MCF 10A (cell line): ENCODE measurements at regions not wholly inside any gene's neighbourhood (a gene's known extent, or its start where the extent isn't known, plus 50 kb on each side); places are given as distances from the start of the nearest gene placed in this dataset.

ENCODE experiments used
- BruUV-seq: library from RNA; stranded (reverse); fragments of 400-500 nt; replicated peaks from 2 replicates; lab custom pipeline; 2021; lab: Mats Ljungman, UMichigan
- CTCF ChIA-PET: fragments of 300-600 bp; sonication (Branson Sonifier 250); formaldehyde crosslinking; extraction: SDS; loops from one replicate; lab custom pipeline; 2021; ENCODE audit warnings: antibody characterized with exemption, inconsistent platforms; lab: Yijun Ruan, JAX
- POLR2A ChIA-PET: fragments of 300-600, 350-650 bp; sonication (Branson Sonifier 250); formaldehyde crosslinking; extraction: SDS; loops from one replicate; lab custom pipeline; 2020; ENCODE audit warnings: antibody characterized with exemption, inconsistent platforms; lab: Yijun Ruan, JAX
- DNase-seq: peaks from one replicate; pipeline ENCODE4 v3.0.0-alpha.2; 2018; ENCODE audit not compliant: unreplicated experiment
- H3K27ac Mint-ChIP-seq: one replicate; pipeline ENCODE4 v1.8.0; 2022; ENCODE audit warnings: mild to moderate bottlenecking, low read depth, mixed read lengths; ENCODE audit not compliant: unreplicated experiment
- H3K27me3 Mint-ChIP-seq: one replicate; pipeline ENCODE4 v1.8.0; 2022; ENCODE audit warnings: mixed read lengths; ENCODE audit not compliant: insufficient read depth, unreplicated experiment
- H3K36me3 Mint-ChIP-seq: one replicate; pipeline ENCODE4 v1.8.0; 2022; ENCODE audit warnings: mild to moderate bottlenecking, moderate library complexity, mixed read lengths; ENCODE audit not compliant: insufficient read depth, unreplicated experiment
- H3K4me1 Mint-ChIP-seq: one replicate; pipeline ENCODE4 v1.8.0; 2022; ENCODE audit warnings: mixed read lengths; ENCODE audit not compliant: insufficient read depth, unreplicated experiment
- H3K4me3 Mint-ChIP-seq: one replicate; pipeline ENCODE4 v1.8.0; 2022; ENCODE audit warnings: mild to moderate bottlenecking, moderate library complexity, mixed read lengths; ENCODE audit not compliant: unreplicated experiment
- H3K9me3 Mint-ChIP-seq: one replicate; pipeline ENCODE4 v1.8.0; 2022; ENCODE audit warnings: mixed read lengths; ENCODE audit not compliant: unreplicated experiment
- intact Hi-C: fragments of 100-400 bp; cut with micrococcal nuclease; formaldehyde crosslinking; loops from 2 replicates; pipeline ENCODE4 v1.14.1; 2022
- TF ChIP-seq, protein P1 (sequence below): fragments of 200-600 bp; IDR thresholded peaks from one replicate; pipeline ENCODE4 v1.8.0; 2022; ENCODE audit warnings: antibody characterized with exemption, mild to moderate bottlenecking; ENCODE audit not compliant: unreplicated experiment

DNA sequence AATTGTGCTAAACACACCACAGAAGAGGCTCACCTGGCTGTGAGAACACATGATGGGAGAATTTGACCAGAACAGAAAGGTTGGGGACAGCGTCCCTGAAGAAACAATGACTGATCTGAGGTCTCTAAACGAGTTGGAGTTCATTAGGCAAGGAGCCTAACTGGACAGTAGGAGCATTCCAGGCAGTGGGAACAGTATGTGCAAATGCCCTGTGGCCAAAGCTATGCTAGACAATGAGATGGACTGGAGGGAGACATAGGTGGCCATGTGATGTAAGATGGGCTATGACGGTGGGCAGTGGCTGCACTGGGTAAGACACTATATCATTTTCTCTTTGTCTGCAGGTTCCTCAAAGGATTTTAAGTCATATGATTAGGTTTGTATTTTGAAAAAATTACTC is 95.1 kb upstream of the ARAP3 start:
- H3K27me3 Mint-ChIP-seq, result peaks cover 10% of the 10 kb centered on the region
- ChIA-PET CTCF (no interaction called here), POLR2A (no interaction called here)
- H3K4me3 Mint-ChIP-seq, result no peak overlapping the region
- peaks cover 25% of the 10 kb centered on the region for H3K4me1 Mint-ChIP-seq
- H3K27ac Mint-ChIP-seq, result no peak overlapping the region
- H3K9me3 Mint-ChIP-seq, result no peaks in the 10 kb centered on the region
- TF ChIP-seq, protein P1, sequence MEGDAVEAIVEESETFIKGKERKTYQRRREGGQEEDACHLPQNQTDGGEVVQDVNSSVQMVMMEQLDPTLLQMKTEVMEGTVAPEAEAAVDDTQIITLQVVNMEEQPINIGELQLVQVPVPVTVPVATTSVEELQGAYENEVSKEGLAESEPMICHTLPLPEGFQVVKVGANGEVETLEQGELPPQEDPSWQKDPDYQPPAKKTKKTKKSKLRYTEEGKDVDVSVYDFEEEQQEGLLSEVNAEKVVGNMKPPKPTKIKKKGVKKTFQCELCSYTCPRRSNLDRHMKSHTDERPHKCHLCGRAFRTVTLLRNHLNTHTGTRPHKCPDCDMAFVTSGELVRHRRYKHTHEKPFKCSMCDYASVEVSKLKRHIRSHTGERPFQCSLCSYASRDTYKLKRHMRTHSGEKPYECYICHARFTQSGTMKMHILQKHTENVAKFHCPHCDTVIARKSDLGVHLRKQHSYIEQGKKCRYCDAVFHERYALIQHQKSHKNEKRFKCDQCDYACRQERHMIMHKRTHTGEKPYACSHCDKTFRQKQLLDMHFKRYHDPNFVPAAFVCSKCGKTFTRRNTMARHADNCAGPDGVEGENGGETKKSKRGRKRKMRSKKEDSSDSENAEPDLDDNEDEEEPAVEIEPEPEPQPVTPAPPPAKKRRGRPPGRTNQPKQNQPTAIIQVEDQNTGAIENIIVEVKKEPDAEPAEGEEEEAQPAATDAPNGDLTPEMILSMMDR, result no peak
- BruUV-seq, result no TSS peak
- H3K36me3 Mint-ChIP-seq, result no peaks in the 10 kb centered on the region
- DNase-seq, result no peak
- intact Hi-C loops, result no loop called here

DNA sequence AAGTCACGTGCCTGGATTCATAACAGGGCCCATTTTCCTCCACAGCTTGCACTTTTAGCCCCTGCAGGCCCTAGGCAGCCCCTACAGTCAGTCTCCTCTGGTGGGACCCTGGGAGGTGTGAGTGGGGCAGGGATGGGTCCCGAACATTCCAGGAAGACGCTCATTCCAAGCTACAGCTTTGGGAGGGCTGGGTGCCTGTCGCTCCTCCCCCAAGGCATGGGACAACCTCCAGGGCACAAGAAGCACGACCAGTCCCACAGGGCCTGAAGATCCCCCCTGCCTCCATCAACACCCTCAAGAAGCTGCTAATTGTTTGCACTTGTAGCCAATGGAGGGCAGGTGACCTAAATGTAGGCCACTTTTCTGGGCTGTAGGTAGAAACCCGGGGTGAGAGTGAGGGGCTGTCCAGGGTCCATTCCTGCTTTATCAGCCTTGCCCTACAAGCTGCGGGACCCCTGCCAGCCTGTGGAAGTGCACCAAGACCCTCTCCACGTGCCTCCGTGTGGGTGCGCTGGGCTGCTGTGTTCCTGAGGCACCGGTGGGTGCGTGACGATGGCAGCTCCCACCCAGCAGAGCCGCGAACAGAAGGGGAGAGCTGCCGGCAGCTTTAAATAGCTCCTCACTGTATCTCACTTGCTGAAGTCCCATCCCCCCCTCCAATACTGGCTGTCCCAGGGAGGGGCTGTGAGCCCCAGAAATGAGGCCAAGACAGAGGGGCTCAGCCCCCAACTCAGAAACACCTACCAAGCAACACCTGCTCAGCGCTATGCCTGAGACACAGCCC is 91.9 kb upstream of the ARAP3 start:
- H3K4me1 Mint-ChIP-seq, result peaks cover 13% of the 10 kb centered on the region
- H3K27me3 Mint-ChIP-seq, result peaks cover 18% of the 10 kb centered on the region
- no peak overlapping the region for H3K4me3 Mint-ChIP-seq
- ChIA-PET POLR2A (interaction anchor here (0.8 kb wide), 1 partner anchor 8 kb away, joined by 3 read pairs; no protein-coding TSS in a partner anchor), CTCF (interaction anchor here (0.5 to 0.8 kb wide), 4 partner anchors 23 to 1141 kb away, joined by 3 to 4 read pairs (median 3); partner anchors contain the start of gene CD14)
- no peaks in the 10 kb centered on the region for H3K36me3 Mint-ChIP-seq
- H3K27ac Mint-ChIP-seq, result no peak overlapping the region
- H3K9me3 Mint-ChIP-seq, result no peaks in the 10 kb centered on the region
- no TSS peak for BruUV-seq
- DNase-seq, result no peak
- TF ChIP-seq, protein P1, result no peak
- intact Hi-C loops, result no loop called here

DNA sequence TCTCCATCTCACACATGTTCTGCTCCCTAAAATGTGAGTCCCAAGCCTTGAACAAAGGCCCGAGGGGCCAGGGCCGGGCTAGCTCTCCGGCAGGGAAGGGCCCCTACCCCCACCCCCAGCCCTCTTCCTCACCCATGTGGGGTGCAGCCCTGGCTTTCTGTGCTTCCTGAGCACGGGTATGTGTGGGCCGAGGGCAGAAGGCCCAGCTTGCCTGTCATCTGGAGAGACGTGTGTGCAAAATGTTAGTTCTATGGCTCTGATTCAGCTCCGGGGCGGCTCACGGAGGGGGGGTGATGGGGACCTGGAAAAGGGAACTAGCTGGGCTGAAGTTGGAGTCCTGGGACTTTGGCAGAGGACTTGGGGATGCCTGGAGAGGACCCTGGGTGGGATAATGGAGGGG is 90.3 kb upstream of the ARAP3 start:
- CTCF ChIA-PET, result interaction anchor here (0.9 to 2.2 kb wide), 3 partner anchors 10 to 189 kb away, joined by 3 to 5 read pairs (median 4); partner anchors contain the start of gene PCDH1
- H3K9me3 Mint-ChIP-seq, result no peaks in the 10 kb centered on the region
- H3K27ac Mint-ChIP-seq, result no peak overlapping the region
- no peaks in the 10 kb centered on the region for H3K36me3 Mint-ChIP-seq
- H3K4me3 Mint-ChIP-seq, result no peak overlapping the region
- no peak for DNase-seq
- no TSS peak for BruUV-seq
- peaks cover 18% of the 10 kb centered on the region for H3K27me3 Mint-ChIP-seq
- POLR2A ChIA-PET, result no interaction called here
- no peaks in the 10 kb centered on the region for H3K4me1 Mint-ChIP-seq
- intact Hi-C loops, result no loop called here
- TF ChIP-seq, protein P1, result no peak

DNA sequence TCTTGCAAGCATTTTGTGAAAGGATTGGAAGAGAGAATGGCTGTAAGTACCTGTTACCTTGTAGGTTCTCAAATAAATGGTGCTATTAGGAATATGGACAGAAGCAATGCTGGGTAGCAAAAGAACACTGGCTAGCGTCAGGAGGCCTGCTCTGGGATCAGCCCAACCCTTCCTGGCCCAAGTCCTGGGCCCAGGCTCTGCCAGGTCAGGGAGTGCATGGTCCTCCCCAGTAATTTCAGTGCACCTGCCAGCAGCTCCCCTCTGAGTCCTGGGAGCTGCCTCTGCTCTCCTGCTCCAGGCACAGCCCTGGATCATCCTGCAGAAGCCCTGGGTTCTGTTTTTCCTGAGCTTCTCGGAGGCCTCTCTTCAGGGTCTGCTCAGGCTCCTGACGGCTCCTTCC is 89.5 kb upstream of the ARAP3 start:
- intact Hi-C loops, result no loop called here
- POLR2A ChIA-PET, result interaction anchor here (0.8 to 1.0 kb wide), 2 partner anchors 8 to 105 kb away, joined by 3 read pairs; no protein-coding TSS in a partner anchor
- Mint-ChIP-seq H3K4me1 (no peaks in the 10 kb centered on the region), H3K27me3 (peaks cover 18% of the 10 kb centered on the region), H3K27ac (no peak overlapping the region), H3K9me3 (no peaks in the 10 kb centered on the region), H3K36me3 (no peaks in the 10 kb centered on the region), H3K4me3 (no peak overlapping the region)
- BruUV-seq, result no TSS peak
- CTCF ChIA-PET, result interaction anchor here (0.6 to 2.2 kb wide), 3 partner anchors 8 to 189 kb away, joined by 3 to 5 read pairs (median 4); no protein-coding TSS in a partner anchor
- TF ChIP-seq, protein P1, result no peak
- no peak for DNase-seq
